Tibial nerve (tissue), 4 donors: ENCODE measurements at regions not wholly inside any gene's neighbourhood (a gene's known extent, or its start where the extent isn't known, plus 50 kb on each side); places are given as distances from the start of the nearest gene placed in this dataset.

ENCODE experiments used
- EP300 ChIP-seq, 2 donors: sonication (generic); formaldehyde crosslinking; IDR thresholded peaks; one replicate each; pipeline ENCODE4 v1.6.1; 2017; ENCODE audit warnings: antibody characterized with exemption in 2 of 2, mild to moderate bottlenecking in 1 of 2
- POLR2A ChIP-seq, 2 donors: fragments of 450-650 bp; IDR thresholded peaks; one replicate each; pipeline ENCODE4 v1.6.1; 2017; ENCODE audit warnings: antibody characterized with exemption in 2 of 2, mild to moderate bottlenecking in 2 of 2, moderate library complexity in 2 of 2
- TF ChIP-seq, protein P1 (sequence below), 5 experiments: fragments of 200-600 bp in 3 of 5; fragments of 450-650 bp in 2 of 5; sonication (generic) in 3 of 5; IDR thresholded peaks; one replicate each; pipeline ENCODE4 v1.5.1; 2016 to 2019; ENCODE audit warnings: antibody characterized with exemption in 5 of 5, mild to moderate bottlenecking in 3 of 5, moderate library complexity in 2 of 5

DNA sequence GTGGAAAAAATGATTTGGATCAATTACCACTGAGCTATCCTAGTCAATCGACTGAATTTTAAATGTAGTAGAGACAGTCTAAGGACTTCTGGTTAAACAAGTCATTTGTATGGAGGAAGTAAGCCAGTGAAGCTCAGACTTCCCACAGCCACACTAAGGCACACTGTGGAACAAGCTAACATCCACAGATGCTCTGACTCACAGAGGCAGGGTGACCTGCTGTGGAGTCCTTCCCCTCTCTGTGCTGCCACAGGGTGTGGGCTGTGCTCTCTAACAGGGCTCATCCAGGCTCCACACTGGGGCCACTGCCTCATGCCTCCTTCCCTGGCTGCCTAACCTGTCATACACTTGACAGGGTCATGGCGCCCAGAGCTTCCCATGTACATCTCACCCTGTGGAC lies 351.0 kb downstream of the GALR1 start:
- TF ChIP-seq, protein P1, sequence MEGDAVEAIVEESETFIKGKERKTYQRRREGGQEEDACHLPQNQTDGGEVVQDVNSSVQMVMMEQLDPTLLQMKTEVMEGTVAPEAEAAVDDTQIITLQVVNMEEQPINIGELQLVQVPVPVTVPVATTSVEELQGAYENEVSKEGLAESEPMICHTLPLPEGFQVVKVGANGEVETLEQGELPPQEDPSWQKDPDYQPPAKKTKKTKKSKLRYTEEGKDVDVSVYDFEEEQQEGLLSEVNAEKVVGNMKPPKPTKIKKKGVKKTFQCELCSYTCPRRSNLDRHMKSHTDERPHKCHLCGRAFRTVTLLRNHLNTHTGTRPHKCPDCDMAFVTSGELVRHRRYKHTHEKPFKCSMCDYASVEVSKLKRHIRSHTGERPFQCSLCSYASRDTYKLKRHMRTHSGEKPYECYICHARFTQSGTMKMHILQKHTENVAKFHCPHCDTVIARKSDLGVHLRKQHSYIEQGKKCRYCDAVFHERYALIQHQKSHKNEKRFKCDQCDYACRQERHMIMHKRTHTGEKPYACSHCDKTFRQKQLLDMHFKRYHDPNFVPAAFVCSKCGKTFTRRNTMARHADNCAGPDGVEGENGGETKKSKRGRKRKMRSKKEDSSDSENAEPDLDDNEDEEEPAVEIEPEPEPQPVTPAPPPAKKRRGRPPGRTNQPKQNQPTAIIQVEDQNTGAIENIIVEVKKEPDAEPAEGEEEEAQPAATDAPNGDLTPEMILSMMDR (IDR thresholded peaks at IDR 0.05): no peak
- no peak for TF ChIP-seq POLR2A (IDR thresholded peaks at IDR 0.05)
- TF ChIP-seq EP300 (IDR thresholded peaks at IDR 0.05): no peak
